ENCODE measurements at regions not wholly inside any gene's neighbourhood (a gene's known extent, or its start where the extent isn't known, plus 50 kb on each side); places are given as distances from the start of the nearest gene placed in this dataset.

DNA sequence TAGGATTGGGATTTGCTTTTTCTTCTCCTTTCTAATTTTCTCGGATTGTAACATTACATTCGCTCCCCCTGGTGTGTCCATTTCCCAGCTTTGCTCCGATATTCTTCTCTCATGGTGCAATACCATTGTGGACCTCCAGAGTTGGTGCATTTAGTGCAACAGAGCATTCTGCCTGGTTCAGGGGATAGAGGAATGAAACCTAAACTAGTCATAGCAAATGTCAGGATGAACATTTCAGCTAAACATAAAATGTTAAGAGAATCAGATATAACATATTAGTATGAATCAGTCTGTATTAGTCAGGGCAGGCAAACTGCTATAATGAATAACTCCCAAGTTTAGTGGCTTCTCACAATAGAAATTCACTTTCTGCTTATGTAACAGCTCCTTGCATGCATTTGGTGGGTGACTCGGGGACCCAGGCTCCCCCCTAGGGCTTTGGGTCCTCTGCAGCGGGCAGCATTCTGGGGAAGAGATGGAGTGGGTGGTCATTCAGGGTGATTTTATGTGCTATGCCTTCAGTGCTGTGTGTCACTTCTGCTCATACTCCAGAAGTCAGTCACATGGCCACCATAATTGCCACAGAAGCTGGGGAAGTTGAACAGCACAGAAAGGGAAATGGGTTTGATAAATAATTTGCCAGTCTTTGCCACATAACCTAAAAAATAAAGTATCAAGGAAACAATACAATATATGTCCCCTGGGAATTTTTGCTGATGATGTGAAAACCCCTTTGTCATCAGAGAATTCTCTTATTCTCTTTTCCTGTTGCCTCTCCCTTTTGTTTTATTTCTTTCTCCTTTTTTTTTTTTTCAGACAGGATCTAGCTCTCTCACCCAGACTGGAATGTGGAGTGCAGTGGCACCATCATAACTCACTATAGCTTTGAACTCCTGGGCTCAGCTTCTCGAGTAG, 111.0 kb downstream of the HSPH1 start:
- H3K4me2 ChIP-seq (ENCODE audit: low read length), result no peak overlapping the region
- H3K36me3 ChIP-seq (ENCODE audit: insufficient read depth, low read length), result no peaks in the 10 kb centered on the region
- no peak overlapping the region for H2AFZ ChIP-seq (ENCODE audit: low read length)
- ChIA-PET CTCF (ENCODE audit: unreplicated experiment) (no interaction called here), POLR2A (interaction anchor here (0.6 to 0.7 kb wide), 3 partner anchors 135 to 1951 kb away, joined by 3 to 5 read pairs (median 3); no protein-coding TSS in a partner anchor)
- H3K27ac ChIP-seq (ENCODE audit: low read depth, low read length, poor library complexity, severe bottlenecking), result no peak overlapping the region
- no peaks in the 10 kb centered on the region for H4K20me1 ChIP-seq (ENCODE audit: insufficient read depth, low read length)
- DNase-seq (ENCODE audit: low spot score), result no peak
- BruUV-seq (replicated peaks), result no TSS peak
- no peaks in the 10 kb centered on the region for H3K79me2 ChIP-seq (ENCODE audit: insufficient read depth, low read depth, low read length)
- TF ChIP-seq, protein P1, sequence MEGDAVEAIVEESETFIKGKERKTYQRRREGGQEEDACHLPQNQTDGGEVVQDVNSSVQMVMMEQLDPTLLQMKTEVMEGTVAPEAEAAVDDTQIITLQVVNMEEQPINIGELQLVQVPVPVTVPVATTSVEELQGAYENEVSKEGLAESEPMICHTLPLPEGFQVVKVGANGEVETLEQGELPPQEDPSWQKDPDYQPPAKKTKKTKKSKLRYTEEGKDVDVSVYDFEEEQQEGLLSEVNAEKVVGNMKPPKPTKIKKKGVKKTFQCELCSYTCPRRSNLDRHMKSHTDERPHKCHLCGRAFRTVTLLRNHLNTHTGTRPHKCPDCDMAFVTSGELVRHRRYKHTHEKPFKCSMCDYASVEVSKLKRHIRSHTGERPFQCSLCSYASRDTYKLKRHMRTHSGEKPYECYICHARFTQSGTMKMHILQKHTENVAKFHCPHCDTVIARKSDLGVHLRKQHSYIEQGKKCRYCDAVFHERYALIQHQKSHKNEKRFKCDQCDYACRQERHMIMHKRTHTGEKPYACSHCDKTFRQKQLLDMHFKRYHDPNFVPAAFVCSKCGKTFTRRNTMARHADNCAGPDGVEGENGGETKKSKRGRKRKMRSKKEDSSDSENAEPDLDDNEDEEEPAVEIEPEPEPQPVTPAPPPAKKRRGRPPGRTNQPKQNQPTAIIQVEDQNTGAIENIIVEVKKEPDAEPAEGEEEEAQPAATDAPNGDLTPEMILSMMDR (conservative IDR thresholded peaks at IDR 0.05; ENCODE audit: low read length), result peak; percentile 34; the same call in 1 of the 2 replicates
- no peak for TF ChIP-seq EZH2phosphoT487 (IDR thresholded peaks at IDR 0.05; ENCODE audit: borderline replicate concordance, low read depth, low read length)
- intact Hi-C loops (cut with micrococcal nuclease; ENCODE audit: unreplicated experiment), result no loop called here
- no peaks in the 10 kb centered on the region for H3K9me3 ChIP-seq (ENCODE audit: low read length)
- H3K4me3 ChIP-seq (ENCODE audit: low read depth, low read length, poor library complexity, severe bottlenecking), result no peak overlapping the region
- no peaks in the 10 kb centered on the region for H3K9me2 ChIP-seq (ENCODE audit: insufficient read depth, low read length)
- no peaks in the 10 kb centered on the region for H3K4me1 ChIP-seq (ENCODE audit: insufficient read depth, low read length, poor library complexity, severe bottlenecking)

DNA sequence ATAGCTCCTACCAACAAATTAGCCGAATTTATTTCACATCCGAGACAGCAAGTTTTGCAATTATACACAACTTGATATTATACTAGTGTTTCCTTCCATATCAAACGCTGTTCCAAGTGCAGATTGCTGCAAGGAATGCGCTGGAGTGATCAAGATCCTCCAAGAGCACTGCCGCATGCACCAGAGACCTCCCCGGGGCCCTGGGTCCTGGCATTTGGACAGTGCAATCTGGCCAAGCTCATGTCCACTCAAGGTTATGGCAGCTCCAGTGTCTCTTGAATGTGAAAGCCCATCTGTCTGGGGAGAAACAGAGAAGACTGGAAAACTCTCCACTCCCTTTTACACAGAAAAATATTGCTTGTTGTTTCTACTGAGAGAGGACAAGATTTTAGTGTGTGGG, 111.9 kb downstream of the HSPH1 start:
- ChIA-PET CTCF (ENCODE audit: unreplicated experiment) (no interaction called here), POLR2A (no interaction called here)
- intact Hi-C loops (cut with micrococcal nuclease; ENCODE audit: unreplicated experiment), result loop anchor here (10.0 kb wide), 1 partner anchor 935 kb away; no protein-coding TSS in a partner anchor
- Histone ChIP-seq H3K4me3 (ENCODE audit: low read depth, low read length, poor library complexity, severe bottlenecking) (no peak overlapping the region), H2AFZ (ENCODE audit: low read length) (no peak overlapping the region), H3K9me3 (ENCODE audit: low read length) (no peaks in the 10 kb centered on the region), H3K27ac (ENCODE audit: low read depth, low read length, poor library complexity, severe bottlenecking) (no peak overlapping the region), H3K4me1 (ENCODE audit: insufficient read depth, low read length, poor library complexity, severe bottlenecking) (no peaks in the 10 kb centered on the region), H4K20me1 (ENCODE audit: insufficient read depth, low read length) (no peaks in the 10 kb centered on the region), H3K79me2 (ENCODE audit: insufficient read depth, low read depth, low read length) (no peaks in the 10 kb centered on the region), H3K4me2 (ENCODE audit: low read length) (no peak overlapping the region), H3K36me3 (ENCODE audit: insufficient read depth, low read length) (no peaks in the 10 kb centered on the region), H3K9me2 (ENCODE audit: insufficient read depth, low read length) (no peaks in the 10 kb centered on the region)
- BruUV-seq (replicated peaks), result no TSS peak
- no peak for TF ChIP-seq EZH2phosphoT487 (IDR thresholded peaks at IDR 0.05; ENCODE audit: borderline replicate concordance, low read depth, low read length)
- TF ChIP-seq, protein P1 (conservative IDR thresholded peaks at IDR 0.05; ENCODE audit: low read length), result no peak
- DNase-seq (ENCODE audit: low spot score), result no peak

DNA sequence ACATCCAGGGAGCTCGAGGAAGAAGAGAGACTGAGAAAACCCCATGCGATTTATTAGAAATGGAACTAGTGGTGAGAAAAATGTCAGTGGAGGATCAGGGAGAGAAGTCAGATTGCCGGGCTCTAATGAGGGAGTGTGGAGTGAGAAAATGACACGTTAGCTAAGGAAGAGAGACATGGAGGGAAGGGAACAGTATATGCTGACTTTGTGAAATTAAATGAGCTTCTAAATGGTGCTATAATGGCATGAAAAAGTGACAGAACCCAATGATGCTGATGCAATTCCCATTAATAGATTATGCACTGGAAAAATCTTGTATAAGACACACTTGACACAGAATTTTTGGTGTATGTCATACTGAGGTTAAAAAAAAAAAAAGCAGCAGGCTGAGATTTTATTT, 112.6 kb downstream of the HSPH1 start:
- Histone ChIP-seq H4K20me1 (ENCODE audit: insufficient read depth, low read length) (no peaks in the 10 kb centered on the region), H3K79me2 (ENCODE audit: insufficient read depth, low read depth, low read length) (no peaks in the 10 kb centered on the region), H3K27ac (ENCODE audit: low read depth, low read length, poor library complexity, severe bottlenecking) (no peak overlapping the region), H3K9me3 (ENCODE audit: low read length) (no peaks in the 10 kb centered on the region), H3K9me2 (ENCODE audit: insufficient read depth, low read length) (no peaks in the 10 kb centered on the region), H3K4me1 (ENCODE audit: insufficient read depth, low read length, poor library complexity, severe bottlenecking) (no peaks in the 10 kb centered on the region), H3K36me3 (ENCODE audit: insufficient read depth, low read length) (no peaks in the 10 kb centered on the region), H3K4me2 (ENCODE audit: low read length) (no peak overlapping the region), H2AFZ (ENCODE audit: low read length) (no peak overlapping the region), H3K4me3 (ENCODE audit: low read depth, low read length, poor library complexity, severe bottlenecking) (no peak overlapping the region)
- ChIA-PET CTCF (ENCODE audit: unreplicated experiment) (no interaction called here), POLR2A (interaction anchor here (0.6 to 0.7 kb wide), 3 partner anchors 47 to 191 kb away, joined by 3 read pairs; no protein-coding TSS in a partner anchor)
- no TSS peak for BruUV-seq (replicated peaks)
- TF ChIP-seq, protein P1 (conservative IDR thresholded peaks at IDR 0.05; ENCODE audit: low read length), result no peak
- TF ChIP-seq EZH2phosphoT487 (IDR thresholded peaks at IDR 0.05; ENCODE audit: borderline replicate concordance, low read depth, low read length), result no peak
- intact Hi-C loops (cut with micrococcal nuclease; ENCODE audit: unreplicated experiment), result loop anchor here (10.0 kb wide), 1 partner anchor 934 kb away; no protein-coding TSS in a partner anchor
- DNase-seq (ENCODE audit: low spot score), result no peak
